NCI-H146 (cell line): ENCODE measurements at regions not wholly inside any gene's neighbourhood (a gene's known extent, or its start where the extent isn't known, plus 50 kb on each side); places are given as distances from the start of the nearest gene placed in this dataset.

Experiments used
- DNase-seq: peaks from one replicate; lab custom pipeline; 2025; lab: John Stamatoyannopoulos, UW

GRCh38 chr3:40701016-40701588, 176.3 kb downstream of the ZNF621 start:
- DNase-seq: no peak

GRCh38 chr3:40704224-40704623, 179.5 kb downstream of the ZNF621 start:
- no peak for DNase-seq

- no peak for DNase-seq
Measured at GRCh38 chr3:40705663-40706062, 180.9 kb downstream of the ZNF621 start.

- DNase-seq: no peak
Measured at GRCh38 chr3:40713306-40713705, 188.5 kb downstream of the ZNF621 start.

GRCh38 chr3:40713795-40714194, 189.0 kb downstream of the ZNF621 start:
- DNase-seq: no peak

GRCh38 chr3:40714771-40715345, 190.1 kb downstream of the ZNF621 start:
- no peak for DNase-seq

GRCh38 chr3:40715551-40715950, 190.8 kb downstream of the ZNF621 start:
- DNase-seq: no peak

- no peak for DNase-seq
Measured at GRCh38 chr3:40717471-40717870, 192.7 kb downstream of the ZNF621 start.

GRCh38 chr3:40718209-40718608, 193.4 kb downstream of the ZNF621 start:
- no peak for DNase-seq

GRCh38 chr3:40718681-40719080, 193.9 kb downstream of the ZNF621 start:
- DNase-seq: no peak

GRCh38 chr3:40719660-40720287, 195.0 kb downstream of the ZNF621 start:
- DNase-seq: peak; percentile 4

GRCh38 chr3:40720341-40720740, 195.6 kb downstream of the ZNF621 start:
- DNase-seq: no peak

GRCh38 chr3:40720863-40721262, 196.1 kb downstream of the ZNF621 start:
- DNase-seq: no peak

- DNase-seq: no peak
Measured at GRCh38 chr3:40723083-40723660, 198.4 kb downstream of the ZNF621 start.

- no peak for DNase-seq
Measured at GRCh38 chr3:40725031-40725430, 200.3 kb downstream of the ZNF621 start.

GRCh38 chr3:40731445-40731844, 206.7 kb downstream of the ZNF621 start:
- no peak for DNase-seq

GRCh38 chr3:40736943-40737342, 212.2 kb downstream of the ZNF621 start:
- DNase-seq: no peak

GRCh38 chr3:40737343-40737742, 212.6 kb downstream of the ZNF621 start:
- DNase-seq: no peak

GRCh38 chr3:40739971-40740370, 215.2 kb downstream of the ZNF621 start:
- DNase-seq: no peak

- no peak for DNase-seq
Measured at GRCh38 chr3:40741729-40742128, 217.0 kb downstream of the ZNF621 start.

GRCh38 chr3:40745381-40746106, 220.8 kb downstream of the ZNF621 start:
- DNase-seq: no peak

- DNase-seq: no peak
Measured at GRCh38 chr3:40751666-40752065, 226.9 kb downstream of the ZNF621 start.

GRCh38 chr3:40752492-40752891, 227.7 kb downstream of the ZNF621 start:
- no peak for DNase-seq
